ENCODE measurements at regions not wholly inside any gene's neighbourhood (a gene's known extent, or its start where the extent isn't known, plus 50 kb on each side); places are given as distances from the start of the nearest gene placed in this dataset.
"Not testable (repeated sequence)": the region's sequence is repeated elsewhere in the genome, so short reads cannot be mapped to it uniquely, and the experiment has no call there.

DNA sequence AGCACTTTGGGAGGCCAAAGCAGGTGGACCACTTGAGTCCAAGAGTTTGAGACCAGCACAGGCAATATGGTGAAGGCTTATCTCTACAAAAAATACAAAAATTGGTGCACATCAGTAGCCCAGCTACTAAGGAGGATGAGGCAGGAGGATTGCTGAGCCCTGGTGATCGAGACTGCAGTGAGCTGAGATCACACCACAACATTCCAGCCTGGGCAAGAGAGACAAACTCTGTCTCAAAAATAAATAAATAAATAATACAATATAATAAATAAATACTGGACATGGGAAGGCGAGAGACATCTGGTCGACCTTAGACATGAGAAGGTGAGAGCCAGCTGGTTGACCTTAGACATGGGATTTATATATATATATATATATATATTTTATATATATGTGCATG lies 119.8 kb upstream of the SLC38A4 start:
- DNase-seq, result no peak

DNA sequence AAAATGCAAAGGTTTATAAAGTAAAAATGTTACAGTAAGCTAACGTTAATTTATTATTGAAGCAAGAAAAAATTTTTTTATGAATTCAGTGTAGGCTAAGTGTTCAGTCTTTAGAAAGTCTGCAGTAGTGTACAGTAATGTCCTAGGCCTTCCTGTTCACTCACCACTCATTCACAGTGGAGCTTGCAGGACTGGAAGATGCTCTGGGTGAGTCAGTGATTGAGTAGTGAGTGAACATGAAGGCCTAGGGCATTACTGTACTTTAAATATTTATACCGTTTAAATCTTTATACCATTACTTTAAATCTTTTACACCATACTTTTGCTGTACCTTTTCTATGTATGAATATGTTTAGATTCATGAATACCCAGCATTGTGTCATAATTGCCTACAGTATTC lies 120.3 kb upstream of the SLC38A4 start:
- DNase-seq, result no peak

DNA sequence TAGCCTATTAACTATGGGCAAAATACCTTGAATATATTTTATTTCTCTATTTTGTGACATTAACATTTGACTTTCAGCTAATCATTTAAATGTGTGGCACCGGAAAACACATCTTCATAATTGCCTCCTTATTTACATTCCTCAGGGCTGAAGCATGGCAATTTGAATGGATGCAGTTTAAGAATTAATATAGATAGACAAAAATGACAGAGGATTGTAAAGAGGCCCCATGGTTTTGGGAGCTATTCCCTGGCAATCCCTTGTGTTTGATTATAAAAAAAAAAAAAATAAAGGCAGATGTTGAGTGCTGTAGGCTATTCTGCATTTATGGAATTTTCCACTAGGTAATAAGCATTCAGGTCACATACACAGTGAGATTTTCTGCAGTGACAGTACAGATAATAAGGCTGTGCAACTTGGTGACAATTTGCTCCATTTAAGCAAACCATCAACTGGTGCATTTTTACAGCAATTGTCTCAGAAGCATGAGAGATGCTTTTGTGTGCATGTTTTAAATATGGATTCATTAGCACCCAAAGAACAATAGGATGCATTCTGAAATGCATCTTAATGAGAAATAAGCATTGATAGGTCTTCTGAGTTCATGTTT lies 123.2 kb upstream of the SLC38A4 start:
- no peak for DNase-seq

DNA sequence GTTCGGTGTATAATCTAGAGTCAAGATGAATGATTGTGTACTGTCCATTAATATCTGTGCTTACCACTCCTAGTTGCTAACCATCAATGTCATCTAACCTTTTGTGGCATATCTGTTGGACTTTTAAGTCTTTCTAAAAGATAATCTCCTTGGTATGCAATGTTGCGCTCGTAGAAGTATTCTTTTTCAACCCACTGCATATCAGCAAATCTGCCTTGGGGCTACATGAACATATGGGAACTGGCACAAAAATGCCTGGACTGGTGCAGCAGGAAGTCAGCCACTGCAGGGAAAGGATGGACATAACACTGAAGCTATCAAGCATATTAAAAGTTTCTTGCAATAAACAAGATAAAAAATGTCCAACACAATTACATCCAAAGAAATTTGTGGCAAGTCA lies 124.3 kb upstream of the SLC38A4 start:
- DNase-seq, result no peak

DNA sequence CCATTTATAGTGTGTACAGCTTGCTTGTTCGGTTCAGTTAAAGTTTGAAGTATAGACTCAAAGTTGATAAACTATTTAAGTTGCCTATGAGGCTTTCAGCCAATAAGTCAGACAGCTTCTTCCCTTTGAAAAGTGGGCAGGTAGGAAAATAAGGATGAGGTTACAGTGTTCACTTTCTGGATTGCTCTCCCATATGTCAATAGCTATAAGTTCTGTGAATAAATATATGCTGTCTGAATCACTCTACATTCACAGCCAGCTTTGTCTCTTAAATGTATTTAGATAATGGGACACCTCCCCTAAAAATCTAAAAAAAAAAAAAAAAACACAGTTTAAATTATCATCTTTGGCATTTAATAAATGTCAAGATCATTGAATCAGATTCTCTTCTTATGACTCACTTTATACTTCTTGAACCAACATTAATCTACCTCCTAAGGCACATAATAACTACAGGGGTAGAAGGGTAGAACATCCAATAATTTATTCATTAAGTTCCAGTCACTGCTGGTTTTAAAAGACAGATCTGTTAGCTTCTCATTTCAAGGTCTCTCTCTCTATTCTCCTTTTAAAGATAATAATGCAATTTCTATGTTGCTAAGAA lies 126.4 kb upstream of the PCED1B start:
- no peak for DNase-seq

DNA sequence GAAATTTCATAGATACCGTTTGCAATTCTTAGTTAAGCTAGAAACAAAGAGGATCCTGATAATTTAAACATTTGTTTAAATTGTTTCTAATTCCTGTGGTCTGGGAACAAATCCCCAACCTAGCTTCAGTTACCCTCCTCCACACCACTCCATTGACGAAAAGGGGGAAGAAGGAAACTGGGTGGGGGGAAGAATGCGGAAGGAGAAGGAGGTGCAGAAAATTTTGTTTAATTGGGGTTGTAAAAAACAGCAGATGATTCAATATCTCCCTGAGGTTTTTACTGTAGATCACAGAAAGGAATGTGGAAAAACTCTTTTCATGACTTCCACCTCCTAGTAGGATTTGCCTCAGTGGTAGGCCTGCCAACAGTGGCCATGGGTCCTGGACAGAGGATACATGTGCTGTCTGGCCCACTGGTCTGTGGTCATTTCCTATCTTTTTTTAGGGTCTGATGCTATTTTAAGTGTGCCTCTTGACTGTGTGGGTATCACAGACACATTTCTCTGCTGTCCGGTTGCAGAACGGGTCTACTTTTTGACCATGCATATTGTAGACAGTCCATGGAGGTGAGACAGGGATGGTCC lies 122.9 kb upstream of the PCED1B start:
- no peak for DNase-seq

DNA sequence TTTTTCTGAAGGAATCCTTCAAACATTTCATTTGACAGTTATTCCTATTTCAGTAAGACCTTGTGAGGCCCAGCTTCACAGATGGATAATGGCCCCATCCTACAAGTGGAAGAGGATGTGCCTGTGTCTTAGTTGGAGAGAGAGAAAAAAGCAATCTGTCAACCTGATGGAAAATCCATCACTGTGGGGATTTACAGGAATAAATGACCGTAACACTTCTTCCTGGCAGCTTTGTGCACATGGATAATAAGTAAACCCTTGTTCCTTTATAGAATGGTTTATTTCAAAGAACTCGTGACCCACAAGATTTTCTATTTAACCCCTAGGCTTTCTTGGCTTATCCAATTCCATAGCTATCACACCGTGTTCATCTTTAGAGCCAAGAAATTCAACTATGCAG lies 121.4 kb upstream of the PCED1B start:
- DNase-seq, result no peak

DNA sequence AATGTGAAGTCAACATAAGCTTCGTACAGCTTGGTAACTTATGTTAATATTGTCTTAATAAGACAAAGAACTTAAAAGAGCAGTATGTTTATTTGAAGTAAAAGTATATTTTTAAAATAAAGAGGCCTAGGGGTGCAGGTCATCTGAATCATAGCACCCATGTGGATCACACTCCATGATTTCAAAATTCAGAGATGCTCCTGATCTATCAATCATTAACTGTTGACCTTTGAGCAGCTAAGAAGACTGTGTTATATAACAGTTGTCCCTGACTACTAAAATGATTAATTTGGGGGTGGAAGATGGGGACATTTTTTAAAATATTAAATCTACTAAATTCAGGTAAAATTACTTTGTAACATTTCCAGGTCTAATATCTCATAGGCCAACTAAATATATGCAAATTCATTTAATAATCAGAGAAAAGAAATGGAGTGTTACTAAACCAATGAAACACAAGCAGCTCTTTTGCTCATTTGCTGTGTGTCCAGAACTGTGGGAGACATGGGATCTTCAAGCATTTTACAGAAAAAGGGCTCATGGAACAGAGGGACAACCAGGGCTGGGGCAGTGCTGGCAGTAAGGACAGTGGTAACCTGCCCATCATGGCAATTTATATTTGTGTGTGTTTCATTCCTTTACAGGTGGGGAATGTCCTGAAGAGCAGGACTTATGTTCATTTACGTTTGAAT lies 120.7 kb upstream of the PCED1B start:
- no peak for DNase-seq

DNA sequence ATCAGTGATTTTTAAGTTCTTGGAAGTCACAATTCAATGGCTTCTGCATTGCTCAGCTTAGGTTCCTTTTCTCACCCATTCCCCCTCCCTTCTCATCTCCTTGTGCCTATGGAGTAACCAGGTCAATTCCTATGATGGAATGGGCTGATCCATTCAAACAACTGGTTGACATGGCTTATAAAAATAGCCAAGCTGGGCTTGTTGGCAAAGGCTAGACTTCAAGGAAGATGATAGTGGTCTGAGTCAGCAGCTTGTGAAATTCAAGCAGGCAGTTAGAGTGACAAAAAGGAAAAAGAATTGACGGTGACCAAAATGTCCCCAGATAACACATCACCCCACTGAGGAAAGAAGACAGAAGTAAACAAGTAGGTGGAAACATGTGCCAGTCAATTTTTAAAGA lies 119.9 kb upstream of the PCED1B start:
- DNase-seq, result no peak

DNA sequence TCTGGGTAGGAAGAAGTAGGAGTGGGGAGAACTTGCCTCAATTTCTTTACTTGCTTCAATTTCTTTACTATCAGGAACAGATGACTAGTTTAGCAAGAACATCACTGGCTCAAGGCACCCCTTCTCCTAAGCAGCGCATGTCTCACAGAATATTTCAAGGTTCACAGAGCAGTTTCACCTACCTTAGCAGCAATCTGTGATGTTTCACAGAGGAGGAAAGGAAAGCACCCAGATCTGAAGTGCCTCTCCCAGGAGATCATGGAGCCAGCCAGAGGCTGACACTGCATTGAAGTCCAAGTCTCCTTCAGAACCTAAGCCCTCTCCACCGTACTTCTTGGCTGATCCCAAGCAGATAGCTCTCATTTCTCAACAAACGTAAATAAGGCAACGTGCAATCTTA lies 118.7 kb upstream of the PCED1B start:
- no peak for DNase-seq

DNA sequence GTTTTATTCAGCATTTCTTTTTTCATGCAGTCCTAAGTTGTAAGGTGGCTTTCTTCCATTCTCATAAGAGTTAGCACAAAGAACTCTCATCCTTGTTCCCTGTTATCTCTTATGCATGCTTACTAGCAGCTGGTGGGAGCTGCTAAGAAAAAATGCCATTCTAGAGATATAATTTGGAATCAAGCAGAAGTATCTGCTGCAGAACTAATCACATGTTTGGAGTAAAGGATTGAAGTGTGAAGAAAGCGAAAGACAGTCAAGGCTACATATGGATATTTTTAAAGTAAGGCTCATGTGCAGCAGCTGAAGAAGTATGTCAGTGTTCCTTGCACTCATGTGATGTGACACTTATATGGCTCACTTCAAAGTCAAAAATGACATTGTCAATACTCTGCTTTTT lies 116.2 kb upstream of the PCED1B start:
- DNase-seq, result no peak

DNA sequence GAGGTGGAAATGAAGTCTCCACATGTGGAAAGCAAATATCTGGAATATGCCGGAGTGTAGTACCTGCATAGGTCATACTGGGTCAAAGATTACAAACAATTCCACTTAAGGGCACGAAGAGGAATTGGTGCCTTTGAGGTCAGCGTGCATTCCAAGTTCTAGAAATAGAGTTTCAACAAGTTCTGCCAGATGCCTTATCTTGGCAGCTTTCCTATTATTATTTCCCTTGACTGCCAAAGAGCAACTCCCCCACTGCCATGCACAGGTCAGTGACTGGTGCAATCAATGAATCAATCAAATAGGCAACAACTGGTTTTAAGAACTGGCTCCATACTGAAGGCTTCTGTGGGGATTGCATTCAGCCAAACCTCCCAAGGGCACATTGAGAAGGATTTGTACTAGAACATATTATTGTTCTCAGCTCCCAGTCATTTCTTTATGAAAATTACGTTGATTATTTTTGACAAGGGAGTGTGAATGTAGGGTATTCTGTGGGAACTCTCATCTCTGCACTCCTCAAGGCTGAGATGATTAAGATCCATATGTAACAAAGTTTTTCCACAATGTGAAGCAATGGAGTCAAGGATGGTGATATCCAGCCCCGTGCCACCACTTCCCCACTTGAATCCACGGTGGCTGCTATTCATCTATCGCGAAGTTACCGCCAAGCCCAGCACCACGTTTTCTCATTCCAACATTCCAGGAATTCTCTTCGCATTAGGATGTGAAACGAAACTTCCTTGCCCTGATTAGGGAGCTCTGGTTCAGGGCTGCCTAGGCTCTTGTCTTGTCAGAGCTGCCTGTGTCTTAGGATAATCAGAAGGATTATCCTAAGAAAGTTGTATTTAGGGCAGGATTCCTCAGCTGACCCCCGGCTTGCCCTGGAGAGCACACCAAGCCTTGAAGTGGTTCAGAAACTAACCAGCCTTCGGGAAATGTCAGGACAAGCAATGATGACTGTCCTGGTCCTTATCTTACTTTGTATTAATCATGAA lies 115.1 kb upstream of the PCED1B start:
- DNase-seq, result no peak

DNA sequence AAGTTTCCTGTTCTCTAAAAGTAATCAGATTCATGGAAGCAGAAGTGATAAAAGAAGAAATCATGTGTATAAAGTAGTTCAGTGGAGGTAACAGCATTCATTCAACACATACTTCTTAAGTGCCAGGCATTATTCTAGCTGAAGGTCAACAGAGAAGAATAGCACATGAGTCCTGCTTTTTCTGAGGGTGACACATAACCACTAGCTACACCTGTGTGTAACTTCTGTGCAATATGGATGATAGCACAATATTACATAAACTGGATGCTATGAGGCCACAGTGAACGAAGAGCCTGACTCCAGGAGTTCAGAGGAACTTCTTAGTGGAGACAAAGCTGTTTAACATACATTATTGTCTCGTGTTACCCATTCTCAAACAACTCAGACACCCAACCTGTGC lies 114.3 kb upstream of the PCED1B start:
- DNase-seq, result no peak

DNA sequence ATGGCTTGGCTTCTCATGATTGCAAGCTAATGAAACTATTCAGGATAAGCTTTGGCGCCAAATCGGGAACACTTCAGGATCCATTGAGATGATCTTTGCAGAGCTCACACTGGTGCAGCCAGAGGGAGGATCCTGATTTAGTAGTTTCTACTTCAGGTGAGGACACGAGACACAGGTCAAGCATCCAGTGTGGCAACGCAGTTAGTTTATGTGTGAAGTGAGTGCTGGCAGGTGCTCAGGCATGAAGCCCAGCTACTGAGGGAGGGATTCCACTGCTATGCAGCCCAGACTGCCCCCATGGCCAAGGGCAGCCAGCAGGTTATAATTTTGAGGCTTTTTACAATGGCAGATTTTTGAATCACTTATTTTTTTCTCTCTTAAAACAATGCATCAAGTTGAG lies 113.5 kb upstream of the PCED1B start:
- DNase-seq, result no peak

DNA sequence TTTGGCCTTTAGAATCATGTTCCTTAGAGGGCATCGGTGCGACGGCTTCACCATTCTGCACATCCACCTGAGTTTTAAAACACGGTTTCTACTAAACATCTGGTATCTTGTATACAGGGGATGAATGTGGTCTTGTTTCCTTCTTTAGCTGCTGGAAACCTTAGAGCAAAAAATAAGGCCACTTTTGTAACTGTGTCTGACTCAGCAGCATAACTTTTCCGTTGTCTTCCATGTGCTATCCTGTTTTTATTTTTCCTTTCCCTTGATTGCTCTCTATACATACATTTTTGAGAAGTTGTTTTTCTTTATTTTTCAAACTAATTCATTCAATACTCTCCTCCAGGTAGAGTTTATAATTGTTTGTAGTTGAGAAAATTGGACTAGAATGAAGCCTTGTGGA lies 108.8 kb upstream of the PCED1B start:
- DNase-seq, result no peak

DNA sequence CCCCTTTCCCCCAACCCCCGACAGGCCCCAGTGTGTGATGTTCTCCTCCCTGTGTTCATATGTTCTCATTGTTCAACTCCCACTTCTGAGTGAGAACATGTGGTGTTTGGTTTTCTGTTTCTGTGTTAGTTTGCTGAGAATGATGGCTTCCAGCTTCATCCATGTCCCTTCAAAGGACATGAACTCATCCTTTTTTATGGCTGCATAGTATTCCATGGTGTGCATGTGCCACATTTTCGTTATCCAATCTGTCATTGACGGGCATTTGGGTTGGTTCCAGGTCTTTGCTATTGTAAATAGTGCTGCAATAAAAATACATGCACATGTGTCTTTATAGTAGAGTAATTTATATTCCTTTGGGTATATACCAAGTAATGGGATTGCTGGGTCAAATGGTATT lies 105.5 kb upstream of the PCED1B start:
- not testable (repeated sequence) for DNase-seq

DNA sequence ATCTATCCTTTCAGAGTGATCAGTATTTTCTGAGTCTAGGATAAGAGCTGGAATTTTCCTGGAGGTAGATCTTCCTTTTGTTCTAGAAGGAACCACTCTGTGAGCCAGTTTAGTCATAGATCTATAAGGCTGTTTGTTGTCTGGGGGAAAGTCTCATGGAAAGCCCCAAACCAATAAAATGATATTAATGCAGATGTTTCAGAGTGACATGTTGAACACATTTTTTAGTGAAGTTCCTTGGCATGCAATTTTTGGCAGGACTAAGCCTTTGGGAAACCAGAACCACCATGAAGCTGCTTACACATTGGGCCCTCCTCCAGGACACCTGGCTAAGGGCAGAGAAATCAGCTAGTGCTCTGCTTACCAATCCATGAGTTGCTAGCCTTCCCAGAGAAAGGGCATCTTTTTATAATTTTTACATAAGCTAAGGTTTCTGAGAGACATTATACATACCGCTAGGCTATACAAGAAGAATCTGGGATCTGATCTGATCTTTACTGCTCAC lies 101.5 kb upstream of the PCED1B start:
- DNase-seq, result no peak

DNA sequence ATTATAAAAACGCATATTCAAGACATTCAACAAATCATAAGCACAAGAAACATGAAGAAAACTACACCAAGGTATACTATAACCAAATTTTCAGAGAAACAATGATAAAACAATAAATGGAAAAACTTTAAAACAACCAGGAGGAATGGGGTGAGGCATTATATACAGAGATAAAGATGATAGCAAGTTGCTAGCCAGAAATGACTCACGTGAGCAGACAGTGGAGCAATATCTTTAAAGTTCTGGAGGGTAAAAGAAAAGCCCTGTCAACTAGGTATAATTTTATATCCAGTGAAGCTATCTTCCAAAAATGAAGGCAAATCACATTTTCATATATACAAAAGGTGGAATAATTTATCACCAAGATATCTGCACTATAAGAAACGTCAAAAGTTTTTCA lies 97.8 kb upstream of the PCED1B start:
- DNase-seq, result no peak

DNA sequence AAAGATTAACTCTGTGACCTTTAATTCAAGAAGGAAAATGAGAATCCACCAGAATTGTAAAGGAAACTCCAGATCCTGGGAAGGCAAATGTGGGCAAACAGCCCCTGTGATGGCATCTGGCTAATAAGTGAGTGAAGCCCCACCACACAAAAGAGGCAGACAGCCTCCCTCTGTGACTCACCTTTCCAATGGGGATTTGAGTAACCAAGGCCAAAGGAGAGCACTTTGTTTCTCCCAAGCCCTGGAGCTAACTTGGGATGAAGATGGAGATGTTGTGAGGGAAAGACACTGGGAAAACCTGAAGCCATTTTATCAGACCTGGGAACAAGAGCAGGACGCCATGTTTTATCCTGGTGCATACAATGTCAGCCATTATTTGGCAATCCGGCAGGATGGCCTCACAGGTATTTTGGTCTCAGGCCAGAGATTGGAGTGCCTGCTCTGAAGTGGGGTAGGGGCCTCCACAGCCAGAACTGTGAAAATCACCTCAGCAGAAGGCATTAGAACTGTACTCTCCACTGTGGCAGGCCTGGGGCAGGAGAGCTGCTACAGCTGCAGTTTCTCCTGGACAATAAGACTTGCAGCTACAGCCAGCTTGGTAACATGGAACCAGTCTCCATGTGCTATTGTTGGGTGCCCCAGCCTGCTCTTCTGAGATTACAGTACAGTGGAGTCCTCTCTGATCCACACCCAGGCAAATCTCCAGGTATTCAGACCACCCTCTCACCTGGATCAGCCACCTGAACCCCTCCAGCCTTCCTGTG lies 96.6 kb upstream of the PCED1B start:
- DNase-seq, result no peak

DNA sequence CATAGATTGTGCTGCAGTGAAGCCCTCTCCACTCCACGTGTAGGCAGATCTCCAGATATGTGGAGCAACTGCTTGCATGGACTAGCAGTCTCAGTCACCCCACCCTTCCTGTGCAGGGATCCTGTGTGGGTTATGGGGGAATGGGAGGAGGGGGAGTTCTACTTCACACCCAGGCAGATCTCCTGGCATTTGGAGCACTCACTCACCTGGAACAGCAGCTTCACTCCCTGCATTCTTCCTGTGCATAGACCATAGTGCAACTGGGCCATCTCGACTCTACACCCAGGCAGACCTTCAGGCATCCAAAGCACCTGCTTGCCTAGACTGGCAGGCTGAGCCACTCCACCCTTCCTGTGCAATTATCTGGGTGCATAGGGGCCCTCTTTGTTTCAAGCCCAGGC lies 96.0 kb upstream of the PCED1B start:
- peak; percentile 13 for DNase-seq
